H9 (cell line): ENCODE measurements at regions not wholly inside any gene's neighbourhood (a gene's known extent, or its start where the extent isn't known, plus 50 kb on each side); places are given as distances from the start of the nearest gene placed in this dataset.

Source experiments
- DNase-seq: peaks from one replicate; pipeline ENCODE4 v3.0.0-alpha.2; 2017
- H2AFZ ChIP-seq: one replicate; pipeline ENCODE4 v1.6.1; 2013; ENCODE audit warnings: mild to moderate bottlenecking, low read length, control low read depth, moderate library complexity
- H2AK5ac ChIP-seq: 2 replicates; pipeline ENCODE4 v1.6.1; 2013; ENCODE audit warnings: low read length, control low read depth, mixed read lengths; ENCODE audit not compliant: insufficient read length
- H2BK120ac ChIP-seq: one replicate; pipeline ENCODE4 v1.6.1; 2013; ENCODE audit warnings: low read depth, mild to moderate bottlenecking, low read length, control low read depth, inconsistent platforms; ENCODE audit not compliant: poor library complexity, severe bottlenecking
- H2BK12ac ChIP-seq: 2 replicates; pipeline ENCODE4 v1.6.1; 2013; ENCODE audit warnings: low read length, control low read depth, mixed read lengths, low read depth; ENCODE audit not compliant: insufficient read length
- H2BK15ac ChIP-seq: 2 replicates; pipeline ENCODE4 v1.6.1; 2013; ENCODE audit warnings: low read depth, low read length, control low read depth
- H2BK20ac ChIP-seq: one replicate; pipeline ENCODE4 v1.6.1; 2013; ENCODE audit warnings: low read depth, mild to moderate bottlenecking, low read length, control low read depth, inconsistent platforms; ENCODE audit not compliant: poor library complexity, severe bottlenecking
- H2BK5ac ChIP-seq: 2 replicates; pipeline ENCODE4 v1.6.1; 2013; ENCODE audit warnings: low read length, control low read depth, mixed read lengths; ENCODE audit not compliant: insufficient read length
- H3K14ac ChIP-seq: 2 replicates; pipeline ENCODE4 v1.6.1; 2013; ENCODE audit warnings: low read length, control low read depth; ENCODE audit not compliant: insufficient read depth
- H3K18ac ChIP-seq: 2 replicates; pipeline ENCODE4 v1.6.1; 2013; ENCODE audit warnings: low read depth, mild to moderate bottlenecking, mixed read lengths, low read length, control low read depth; ENCODE audit not compliant: insufficient read length
- H3K23ac ChIP-seq: 2 replicates; pipeline ENCODE4 v1.6.1; 2013; ENCODE audit warnings: low read length, control low read depth, mixed read lengths, low read depth; ENCODE audit not compliant: insufficient read length
- H3K23me2 ChIP-seq: 2 replicates; pipeline ENCODE4 v1.6.1; 2013; ENCODE audit warnings: low read depth, mild to moderate bottlenecking, mixed read lengths, low read length, control low read depth; ENCODE audit not compliant: insufficient read length, poor library complexity, severe bottlenecking
- H3K27ac ChIP-seq: 2 replicates; pipeline ENCODE4 v1.5.1; 2013; ENCODE audit warnings: low read length, control low read depth, mixed read lengths, low read depth; ENCODE audit not compliant: insufficient read length
- H3K27me3 ChIP-seq: 2 replicates; pipeline ENCODE4 v1.6.1; 2013; ENCODE audit warnings: low read length, control low read depth, inconsistent platforms; ENCODE audit not compliant: insufficient read depth
- H3K4ac ChIP-seq: 2 replicates; pipeline ENCODE4 v1.6.1; 2013; ENCODE audit warnings: low read depth, mild to moderate bottlenecking, control low read depth, inconsistent platforms, low read length, moderate library complexity
- H3K4me1 ChIP-seq: 2 replicates; pipeline ENCODE4 v1.6.1; 2013; ENCODE audit warnings: low read length, control low read depth, inconsistent platforms; ENCODE audit not compliant: insufficient read depth
- H3K4me2 ChIP-seq: 2 replicates; pipeline ENCODE4 v1.6.1; 2013; ENCODE audit warnings: low read length, control low read depth, mixed read lengths; ENCODE audit not compliant: insufficient read length, insufficient read depth
- H3K56ac ChIP-seq: 2 replicates; pipeline ENCODE4 v1.6.1; 2013; ENCODE audit warnings: low read depth, mild to moderate bottlenecking, mixed read lengths, low read length, control low read depth; ENCODE audit not compliant: insufficient read length
- H3K79me1 ChIP-seq: 2 replicates; pipeline ENCODE4 v1.6.1; 2013; ENCODE audit warnings: low read depth, mild to moderate bottlenecking, moderate library complexity, low read length, control low read depth, inconsistent platforms; ENCODE audit not compliant: insufficient read depth, poor library complexity, severe bottlenecking
- H3K79me2 ChIP-seq: 2 replicates; pipeline ENCODE4 v1.6.1; 2013; ENCODE audit warnings: low read length, control low read depth, inconsistent platforms; ENCODE audit not compliant: insufficient read depth
- H3K9ac ChIP-seq: 2 replicates; pipeline ENCODE4 v1.6.1; 2013; ENCODE audit warnings: low read length, control low read depth, mixed read lengths; ENCODE audit not compliant: insufficient read length; ENCODE audit errors: extremely low read depth
- H3K9me3 ChIP-seq: one replicate; pipeline ENCODE4 v1.6.1; 2013; ENCODE audit warnings: low read depth, low read length, inconsistent platforms; ENCODE audit not compliant: control insufficient read depth
- H3T11ph ChIP-seq: one replicate; pipeline ENCODE4 v1.6.1; 2013; ENCODE audit warnings: mild to moderate bottlenecking, low read length, control low read depth, inconsistent platforms
- H4K20me1 ChIP-seq: one replicate; pipeline ENCODE4 v1.6.1; 2013; ENCODE audit not compliant: control insufficient read depth, insufficient read length, insufficient read depth
- H4K5ac ChIP-seq: 2 replicates; pipeline ENCODE4 v1.6.1; 2013; ENCODE audit warnings: low read depth, mild to moderate bottlenecking, mixed read lengths, low read length, control low read depth; ENCODE audit not compliant: insufficient read length
- H4K8ac ChIP-seq: replicated peaks from 2 replicates; pipeline ENCODE4 v1.6.1; 2013; ENCODE audit warnings: low read length, control low read depth, mixed read lengths, low read depth; ENCODE audit not compliant: insufficient read length
- H4K91ac ChIP-seq: 2 replicates; pipeline ENCODE4 v1.6.1; 2013; ENCODE audit warnings: low read depth, mild to moderate bottlenecking, moderate library complexity, mixed read lengths, low read length, control low read depth; ENCODE audit not compliant: insufficient read length
- H3K27ac Mint-ChIP-seq, 3 experiments: 2 replicates in 2 of 3; 3 replicates in 1 of 3; pipeline ENCODE4 v1.8.0; 2020 to 2021; ENCODE audit warnings: mixed read lengths in 3 of 3, mild to moderate bottlenecking in 1 of 3, moderate library complexity in 1 of 3
- H3K27me3 Mint-ChIP-seq: 2 replicates; pipeline ENCODE4 v1.8.0; 2021; ENCODE audit warnings: low read depth, mild to moderate bottlenecking, moderate library complexity, mixed read lengths
- H3K36me3 Mint-ChIP-seq, 3 experiments: 2 replicates in 2 of 3; 3 replicates in 1 of 3; pipeline ENCODE4 v1.8.0; 2020 to 2021; ENCODE audit warnings: low read depth in 3 of 3, mixed read lengths in 3 of 3; ENCODE audit not compliant: insufficient read depth in 1 of 3
- H3K4me1 Mint-ChIP-seq, 2 experiments: 2 replicates each; pipeline ENCODE4 v1.8.0; 2020; ENCODE audit warnings: mixed read lengths in 2 of 2
- H3K4me3 Mint-ChIP-seq, 2 experiments: 2 replicates in 1 of 2; 3 replicates in 1 of 2; pipeline ENCODE4 v1.8.0; 2020 to 2021; ENCODE audit warnings: mild to moderate bottlenecking in 2 of 2, mixed read lengths in 2 of 2, moderate library complexity in 1 of 2
- H3K9me3 Mint-ChIP-seq, 2 experiments: 2 replicates in 1 of 2; 3 replicates in 1 of 2; pipeline ENCODE4 v1.8.0; 2020; ENCODE audit warnings: mild to moderate bottlenecking in 2 of 2, mixed read lengths in 2 of 2, moderate library complexity in 1 of 2
- WGBS: extraction: QIAGEN DNeasy Blood & Tissue Kit; methylation state at CpG from one replicate; pipeline ENCODE4 v1.1.7; 2013; ENCODE audit warnings: missing lambda C conversion rate, low lambda C conversion rate, mixed read lengths; ENCODE audit not compliant: insufficient read length; ENCODE audit errors: extremely low coverage; 5-methylcytosine and 5-hydroxymethylcytosine counted together
- TF ChIP-seq, protein P1 (sequence below): fragments of 200-600 bp; sonication (generic); conservative IDR thresholded peaks from 3 replicates; pipeline ENCODE4 v1.8.0; 2021; ENCODE audit warnings: antibody characterized with exemption, mild to moderate bottlenecking

DNA sequence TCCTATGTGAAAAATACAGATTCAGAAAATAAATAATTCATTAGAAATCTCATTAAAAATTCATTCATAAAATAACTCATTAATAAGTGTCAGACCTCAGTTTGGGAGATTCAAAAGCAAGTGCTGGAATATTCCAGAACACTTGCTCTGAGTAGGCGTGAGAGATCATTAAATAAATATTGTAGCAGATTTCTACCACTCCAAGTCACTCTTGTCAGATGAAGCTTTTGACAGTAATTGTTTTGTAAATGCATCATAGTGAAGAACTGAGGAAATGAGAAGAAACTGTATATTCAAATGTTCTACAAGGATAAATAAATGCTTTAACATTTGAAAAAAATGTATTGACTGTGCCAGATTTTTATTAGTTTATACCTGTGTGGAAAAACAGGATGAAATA, 1228.1 kb downstream of the SLITRK1 start:
- Mint-ChIP-seq H3K36me3 (no peaks in the 10 kb centered on the region), H3K4me3 (no peak overlapping the region), H3K9me3 (no peaks in the 10 kb centered on the region), H3K27me3 (no peaks in the 10 kb centered on the region), H3K4me1 (no peaks in the 10 kb centered on the region), H3K27ac (no peak overlapping the region)
- Histone ChIP-seq H3K27me3 (no peaks in the 10 kb centered on the region), H3K23ac (no peak overlapping the region), H3K79me2 (no peaks in the 10 kb centered on the region), H4K8ac (no peak overlapping the region), H2BK5ac (no peak overlapping the region), H3K56ac (no peak overlapping the region), H3T11ph (no peak overlapping the region), H2BK20ac (no peak overlapping the region), H2BK12ac (no peak overlapping the region), H3K9me3 (no peaks in the 10 kb centered on the region), H4K91ac (no peak overlapping the region), H3K23me2 (no peaks in the 10 kb centered on the region), H2AFZ (no peak overlapping the region), H3K4me2 (no peak overlapping the region), H3K18ac (no peak overlapping the region), H2BK15ac (no peak overlapping the region), H4K5ac (no peak overlapping the region), H2BK120ac (no peak overlapping the region), H3K4me1 (no peaks in the 10 kb centered on the region), H3K14ac (no peak overlapping the region), H4K20me1 (no peaks in the 10 kb centered on the region), H2AK5ac (no peak overlapping the region), H3K79me1 (no peaks in the 10 kb centered on the region), H3K27ac (no peak overlapping the region), H3K9ac (no peak overlapping the region), H3K4ac (no peak overlapping the region)
- DNase-seq = no peak
- no CpG with 5 or more reads among the region's 1 CpG for WGBS
- TF ChIP-seq, protein P1, sequence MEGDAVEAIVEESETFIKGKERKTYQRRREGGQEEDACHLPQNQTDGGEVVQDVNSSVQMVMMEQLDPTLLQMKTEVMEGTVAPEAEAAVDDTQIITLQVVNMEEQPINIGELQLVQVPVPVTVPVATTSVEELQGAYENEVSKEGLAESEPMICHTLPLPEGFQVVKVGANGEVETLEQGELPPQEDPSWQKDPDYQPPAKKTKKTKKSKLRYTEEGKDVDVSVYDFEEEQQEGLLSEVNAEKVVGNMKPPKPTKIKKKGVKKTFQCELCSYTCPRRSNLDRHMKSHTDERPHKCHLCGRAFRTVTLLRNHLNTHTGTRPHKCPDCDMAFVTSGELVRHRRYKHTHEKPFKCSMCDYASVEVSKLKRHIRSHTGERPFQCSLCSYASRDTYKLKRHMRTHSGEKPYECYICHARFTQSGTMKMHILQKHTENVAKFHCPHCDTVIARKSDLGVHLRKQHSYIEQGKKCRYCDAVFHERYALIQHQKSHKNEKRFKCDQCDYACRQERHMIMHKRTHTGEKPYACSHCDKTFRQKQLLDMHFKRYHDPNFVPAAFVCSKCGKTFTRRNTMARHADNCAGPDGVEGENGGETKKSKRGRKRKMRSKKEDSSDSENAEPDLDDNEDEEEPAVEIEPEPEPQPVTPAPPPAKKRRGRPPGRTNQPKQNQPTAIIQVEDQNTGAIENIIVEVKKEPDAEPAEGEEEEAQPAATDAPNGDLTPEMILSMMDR = no peak
